ENCODE measurements at regions not wholly inside any gene's neighbourhood (a gene's known extent, or its start where the extent isn't known, plus 50 kb on each side); places are given as distances from the start of the nearest gene placed in this dataset.

DNA sequence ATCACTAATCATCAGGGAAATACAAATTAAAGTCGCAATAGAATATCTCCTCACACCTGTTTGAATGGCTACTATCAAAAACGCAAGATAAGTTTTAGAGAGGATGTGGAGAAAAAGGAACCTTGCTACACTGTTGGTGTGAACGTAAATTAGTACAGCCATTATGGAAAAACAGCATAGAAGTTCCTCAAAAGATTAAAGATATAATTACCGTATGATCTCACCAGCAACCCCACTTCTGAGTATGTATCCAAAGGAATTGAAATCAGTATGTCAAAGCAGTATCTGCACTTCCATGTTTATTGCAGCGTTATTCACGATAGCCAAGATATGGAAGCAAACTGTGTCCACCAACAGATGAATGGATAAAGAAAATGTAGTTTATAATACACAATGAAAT, 164.4 kb downstream of the ZNF365 start:
- BruUV-seq (replicated peaks): no TSS peak
- ChIA-PET CTCF (interaction anchor here (1.3 kb wide), 1 partner anchor 55 kb away, joined by 3 read pairs; no protein-coding TSS in a partner anchor), POLR2A (no interaction called here)
- TF ChIP-seq MAX (IDR thresholded peaks at IDR 0.05; ENCODE audit: insufficient read depth, insufficient read length): no peak
- TF ChIP-seq, protein P1, sequence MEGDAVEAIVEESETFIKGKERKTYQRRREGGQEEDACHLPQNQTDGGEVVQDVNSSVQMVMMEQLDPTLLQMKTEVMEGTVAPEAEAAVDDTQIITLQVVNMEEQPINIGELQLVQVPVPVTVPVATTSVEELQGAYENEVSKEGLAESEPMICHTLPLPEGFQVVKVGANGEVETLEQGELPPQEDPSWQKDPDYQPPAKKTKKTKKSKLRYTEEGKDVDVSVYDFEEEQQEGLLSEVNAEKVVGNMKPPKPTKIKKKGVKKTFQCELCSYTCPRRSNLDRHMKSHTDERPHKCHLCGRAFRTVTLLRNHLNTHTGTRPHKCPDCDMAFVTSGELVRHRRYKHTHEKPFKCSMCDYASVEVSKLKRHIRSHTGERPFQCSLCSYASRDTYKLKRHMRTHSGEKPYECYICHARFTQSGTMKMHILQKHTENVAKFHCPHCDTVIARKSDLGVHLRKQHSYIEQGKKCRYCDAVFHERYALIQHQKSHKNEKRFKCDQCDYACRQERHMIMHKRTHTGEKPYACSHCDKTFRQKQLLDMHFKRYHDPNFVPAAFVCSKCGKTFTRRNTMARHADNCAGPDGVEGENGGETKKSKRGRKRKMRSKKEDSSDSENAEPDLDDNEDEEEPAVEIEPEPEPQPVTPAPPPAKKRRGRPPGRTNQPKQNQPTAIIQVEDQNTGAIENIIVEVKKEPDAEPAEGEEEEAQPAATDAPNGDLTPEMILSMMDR (IDR thresholded peaks at IDR 0.05; ENCODE audit: extremely low read depth in 1 of 2, insufficient read depth in 1 of 2, low read depth in 1 of 2, low read length in 2 of 2): no peak
- dilution Hi-C loops (cut with MboI; ENCODE audit: extremely low pct_ligation_motif_present, low sequenced_read_pairs): no loop called here
- intact Hi-C loops (cut with micrococcal nuclease): no loop called here
- Histone ChIP-seq H3K27ac (ENCODE audit: insufficient read depth, low read depth, low read length) (no peak overlapping the region), H3K9ac (replicated peaks; ENCODE audit: extremely low read depth, insufficient read depth, low read length) (no peak overlapping the region), H2AFZ (ENCODE audit: low read depth, low read length) (no peak overlapping the region), H3K4me1 (ENCODE audit: control insufficient read depth, extremely low read depth, insufficient read depth, low read length) (no peaks in the 10 kb centered on the region), H3K4me3 (replicated peaks in 1 of 3; ENCODE audit: insufficient read depth in 1 of 3, low read depth in 1 of 3, low read length in 3 of 3) (no peak overlapping the region), H3K9me3 (replicated peaks; ENCODE audit: control insufficient read depth, insufficient read depth, low read length) (no peaks in the 10 kb centered on the region), H3K27me3 (ENCODE audit: control insufficient read depth in 2 of 2, insufficient read depth in 2 of 2, low read length in 2 of 2) (no peaks in the 10 kb centered on the region), H3K79me2 (ENCODE audit: control insufficient read depth, insufficient read depth, low read length) (no peaks in the 10 kb centered on the region), H3K36me3 (ENCODE audit: control insufficient read depth in 2 of 2, extremely low read depth in 1 of 2, insufficient read depth in 2 of 2, low read length in 2 of 2) (no peaks in the 10 kb centered on the region), H3K9me1 (replicated peaks; ENCODE audit: control insufficient read depth, extremely low read depth, insufficient read depth, low read length) (no peaks in the 10 kb centered on the region), H4K20me1 (replicated peaks; ENCODE audit: control insufficient read depth, extremely low read depth, insufficient read depth, low read length) (no peaks in the 10 kb centered on the region), H3K4me2 (ENCODE audit: insufficient read depth, low read length) (no peak overlapping the region)
- FAIRE-seq (no peak), DNase-seq (ENCODE audit: low read depth, low spot score) (no peak)

DNA sequence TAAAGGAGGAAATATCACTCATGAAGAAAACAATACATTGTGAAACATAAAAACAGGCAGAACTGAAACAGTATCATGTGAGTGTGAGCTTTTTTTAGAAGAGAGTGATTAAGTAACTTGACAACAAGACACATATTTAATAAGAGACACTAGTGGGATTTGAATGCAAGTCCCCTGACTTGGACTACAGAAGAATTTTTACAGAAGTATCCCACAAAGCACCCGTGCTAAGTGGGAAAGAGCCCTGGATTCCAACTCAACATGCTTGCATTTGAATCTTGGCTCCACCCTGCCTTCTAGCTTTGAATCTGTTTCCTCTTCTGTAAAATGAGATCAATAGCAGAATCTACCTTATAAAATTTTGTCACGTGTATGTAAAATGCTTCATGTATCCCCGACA, 166.2 kb downstream of the ZNF365 start:
- FAIRE-seq: no peak
- no peaks in the 10 kb centered on the region for H3K9me1 ChIP-seq (replicated peaks; ENCODE audit: control insufficient read depth, extremely low read depth, insufficient read depth, low read length)
- H3K36me3 ChIP-seq (ENCODE audit: control insufficient read depth in 2 of 2, extremely low read depth in 1 of 2, insufficient read depth in 2 of 2, low read length in 2 of 2): no peaks in the 10 kb centered on the region
- intact Hi-C loops (cut with micrococcal nuclease) (no loop called here), dilution Hi-C loops (cut with MboI; ENCODE audit: extremely low pct_ligation_motif_present, low sequenced_read_pairs) (no loop called here)
- ChIA-PET CTCF (interaction anchor here (1.0 kb wide), 1 partner anchor 16 kb away, joined by 4 read pairs; no protein-coding TSS in a partner anchor), POLR2A (no interaction called here)
- no peaks in the 10 kb centered on the region for H4K20me1 ChIP-seq (replicated peaks; ENCODE audit: control insufficient read depth, extremely low read depth, insufficient read depth, low read length)
- no peak overlapping the region for H2AFZ ChIP-seq (ENCODE audit: low read depth, low read length)
- no peaks in the 10 kb centered on the region for H3K27me3 ChIP-seq (ENCODE audit: control insufficient read depth in 2 of 2, insufficient read depth in 2 of 2, low read length in 2 of 2)
- BruUV-seq (replicated peaks): no TSS peak
- H3K4me1 ChIP-seq (ENCODE audit: control insufficient read depth, extremely low read depth, insufficient read depth, low read length): no peaks in the 10 kb centered on the region
- TF ChIP-seq EZH2 (IDR thresholded peaks at IDR 0.05; ENCODE audit: borderline replicate concordance, low read depth, low read length, severe bottlenecking) (no peak), POLR2A (IDR thresholded peaks at IDR 0.05; ENCODE audit: low read depth, low read length) (no peak), JUN (IDR thresholded peaks at IDR 0.05; ENCODE audit: borderline replicate concordance, insufficient read depth, insufficient read length, low read depth) (no peak), POLR2AphosphoS5 (IDR thresholded peaks at IDR 0.05; ENCODE audit: insufficient read depth, low read depth, low read length) (no peak), FOS (IDR thresholded peaks at IDR 0.05; ENCODE audit: borderline replicate concordance, insufficient read depth, low read length) (no peak), MYC (IDR thresholded peaks at IDR 0.05; ENCODE audit: low read depth, low read length) (no peak), MAX (IDR thresholded peaks at IDR 0.05; ENCODE audit: insufficient read depth, insufficient read length) (no peak), GATA2 (IDR thresholded peaks at IDR 0.05; ENCODE audit: insufficient read depth, insufficient read length, low read depth, low read length) (no peak)
- TF ChIP-seq, protein P1 (IDR thresholded peaks at IDR 0.05; ENCODE audit: extremely low read depth in 1 of 2, insufficient read depth in 1 of 2, low read depth in 1 of 2, low read length in 2 of 2): no peak
- no peaks in the 10 kb centered on the region for H3K9me3 ChIP-seq (replicated peaks; ENCODE audit: control insufficient read depth, insufficient read depth, low read length)
- no peak overlapping the region for H3K4me2 ChIP-seq (ENCODE audit: insufficient read depth, low read length)
- no peak overlapping the region for H3K27ac ChIP-seq (ENCODE audit: insufficient read depth, low read depth, low read length)
- no peak for DNase-seq (ENCODE audit: low read depth, low spot score)
- H3K4me3 ChIP-seq (replicated peaks in 1 of 3; ENCODE audit: insufficient read depth in 1 of 3, low read depth in 1 of 3, low read length in 3 of 3): no peak overlapping the region
- no peaks in the 10 kb centered on the region for H3K79me2 ChIP-seq (ENCODE audit: control insufficient read depth, insufficient read depth, low read length)
- H3K9ac ChIP-seq (replicated peaks; ENCODE audit: extremely low read depth, insufficient read depth, low read length): no peak overlapping the region
